Tibial artery (tissue), 4 donors: ENCODE measurements at regions not wholly inside any gene's neighbourhood (a gene's known extent, or its start where the extent isn't known, plus 50 kb on each side); places are given as distances from the start of the nearest gene placed in this dataset.
A peak's percentile ranks its signal among the peaks of the same experiment; 100 is the strongest.

Source experiments
- DNase-seq, 2 donors: peaks; one replicate each; pipeline ENCODE4 v3.0.0-alpha.2; 2019
- H3K27ac ChIP-seq, 2 donors: fragments of 200-600 bp; sonication (generic) in 1 of 2; 1 replicate in 1 of 2; 2 replicates in 1 of 2; pipeline ENCODE4 v1.5.1; 2018 to 2019; ENCODE audit warnings: mild to moderate bottlenecking in 1 of 2
- H3K27me3 ChIP-seq, 2 donors: fragments of 200-600 bp; sonication (generic) in 1 of 2; one replicate each; pipeline versions ENCODE4 v1.5.1 to v1.6.0; 2016 to 2019
- H3K36me3 ChIP-seq, 3 donors: fragments of 200-600 bp; sonication (generic) in 2 of 3; one replicate each; pipeline ENCODE4 v1.5.1; 2016 to 2019; ENCODE audit warnings: mild to moderate bottlenecking in 2 of 3
- H3K4me1 ChIP-seq, 4 donors: fragments of 200-600 bp; sonication (generic) in 2 of 4; 1 replicate in 3 of 4; 2 replicates in 1 of 4; pipeline ENCODE4 v1.5.1; 2016 to 2019
- H3K4me3 ChIP-seq, 2 donors: fragments of 200-600 bp; sonication (generic) in 1 of 2; 1 replicate in 1 of 2; 2 replicates in 1 of 2; pipeline ENCODE4 v1.5.1; 2018 to 2019; ENCODE audit warnings: mild to moderate bottlenecking in 2 of 2
- H3K9me3 ChIP-seq, 3 donors: fragments of 200-600 bp; sonication (generic) in 1 of 3; one replicate each; pipeline ENCODE4 v1.5.1; 2016 to 2019
- intact Hi-C: fragments of 100-400 bp; cut with DNase I; formaldehyde crosslinking; loops from one replicate; pipeline ENCODE4 v1.15.0; 2023; ENCODE audit warnings: low total_unique reads
- TF ChIP-seq, protein P1 (sequence below), 2 experiments: fragments of 200-600 bp in 1 of 2; fragments of 450-650 bp in 1 of 2; IDR thresholded peaks; one replicate each; pipeline ENCODE4 v1.5.1; 2017 to 2019; ENCODE audit warnings: antibody characterized with exemption in 2 of 2, mild to moderate bottlenecking in 1 of 2, moderate library complexity in 1 of 2

DNA sequence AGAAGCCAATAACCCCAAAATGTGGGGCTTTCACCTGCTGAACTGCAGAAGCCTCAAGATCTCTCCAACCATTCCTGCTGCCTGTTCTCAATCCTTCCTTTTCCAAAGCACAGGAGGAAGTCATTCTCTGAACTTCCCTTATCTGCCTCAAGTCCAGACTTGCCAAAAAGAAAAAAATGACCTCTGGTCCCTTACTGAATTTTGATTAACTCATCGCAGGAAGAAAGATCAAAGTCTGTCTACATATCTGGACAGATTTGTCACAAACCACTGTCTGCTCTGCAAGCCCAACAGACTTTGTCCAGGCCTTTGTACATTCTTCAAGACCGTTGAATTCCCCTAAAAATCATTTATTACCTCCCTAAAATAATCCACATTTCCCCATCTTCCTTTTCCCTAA is 126.5 kb upstream of the NBEA start:
- TF ChIP-seq, protein P1, sequence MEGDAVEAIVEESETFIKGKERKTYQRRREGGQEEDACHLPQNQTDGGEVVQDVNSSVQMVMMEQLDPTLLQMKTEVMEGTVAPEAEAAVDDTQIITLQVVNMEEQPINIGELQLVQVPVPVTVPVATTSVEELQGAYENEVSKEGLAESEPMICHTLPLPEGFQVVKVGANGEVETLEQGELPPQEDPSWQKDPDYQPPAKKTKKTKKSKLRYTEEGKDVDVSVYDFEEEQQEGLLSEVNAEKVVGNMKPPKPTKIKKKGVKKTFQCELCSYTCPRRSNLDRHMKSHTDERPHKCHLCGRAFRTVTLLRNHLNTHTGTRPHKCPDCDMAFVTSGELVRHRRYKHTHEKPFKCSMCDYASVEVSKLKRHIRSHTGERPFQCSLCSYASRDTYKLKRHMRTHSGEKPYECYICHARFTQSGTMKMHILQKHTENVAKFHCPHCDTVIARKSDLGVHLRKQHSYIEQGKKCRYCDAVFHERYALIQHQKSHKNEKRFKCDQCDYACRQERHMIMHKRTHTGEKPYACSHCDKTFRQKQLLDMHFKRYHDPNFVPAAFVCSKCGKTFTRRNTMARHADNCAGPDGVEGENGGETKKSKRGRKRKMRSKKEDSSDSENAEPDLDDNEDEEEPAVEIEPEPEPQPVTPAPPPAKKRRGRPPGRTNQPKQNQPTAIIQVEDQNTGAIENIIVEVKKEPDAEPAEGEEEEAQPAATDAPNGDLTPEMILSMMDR (IDR thresholded peaks at IDR 0.05): no peak
- peaks cover 0 to 17% (median 13%) of the 10 kb centered on the region in 4 donors for H3K4me1 ChIP-seq
- H3K27me3 ChIP-seq: no peaks in the 10 kb centered on the region
- intact Hi-C loops: no loop called here
- no peak overlapping the region for H3K27ac ChIP-seq
- no peaks in the 10 kb centered on the region for H3K36me3 ChIP-seq
- no peak overlapping the region for H3K4me3 ChIP-seq
- DNase-seq: no peak
- peaks cover 0 to 5% (median 4%) of the 10 kb centered on the region in 3 donors for H3K9me3 ChIP-seq

DNA sequence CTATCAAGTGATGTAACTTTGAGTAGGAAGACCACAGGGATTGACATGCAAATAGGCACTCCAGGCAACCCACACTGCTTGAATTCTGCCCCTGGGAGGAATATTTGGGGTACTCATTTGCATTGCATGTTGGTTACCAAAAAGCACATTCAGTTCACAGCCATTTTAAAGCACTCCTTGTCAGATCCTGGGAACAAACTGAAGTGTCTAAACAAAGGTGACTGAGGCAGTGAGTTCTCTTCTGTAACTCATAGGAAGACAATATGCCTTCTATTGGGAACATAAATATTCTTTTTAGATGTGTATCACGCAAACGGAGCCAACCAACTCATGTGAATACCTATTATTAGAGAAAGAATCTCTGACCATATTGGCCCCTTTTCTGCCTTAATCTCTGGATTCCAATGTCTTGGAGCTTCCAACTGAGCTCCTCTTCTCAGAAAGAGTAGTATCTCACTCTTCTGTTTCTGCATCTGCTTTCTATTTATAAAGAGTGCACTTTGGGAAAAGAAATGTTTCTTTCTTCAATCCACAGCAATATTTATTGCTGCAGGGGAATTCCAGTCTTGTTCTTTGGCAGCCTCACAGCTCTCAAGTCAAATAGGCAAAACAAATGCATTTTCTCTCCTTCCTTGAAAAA is 125.7 kb upstream of the NBEA start:
- DNase-seq: no peak
- Histone ChIP-seq H3K4me1 (peaks cover 0 to 17% (median 13%) of the 10 kb centered on the region in 4 donors), H3K27ac (peak overlapping the region; percentile 12 to 26), H3K36me3 (no peaks in the 10 kb centered on the region), H3K27me3 (no peaks in the 10 kb centered on the region), H3K4me3 (no peak overlapping the region), H3K9me3 (peaks cover 0 to 5% (median 4%) of the 10 kb centered on the region in 3 donors)
- intact Hi-C loops: no loop called here
- TF ChIP-seq, protein P1 (IDR thresholded peaks at IDR 0.05): no peak

DNA sequence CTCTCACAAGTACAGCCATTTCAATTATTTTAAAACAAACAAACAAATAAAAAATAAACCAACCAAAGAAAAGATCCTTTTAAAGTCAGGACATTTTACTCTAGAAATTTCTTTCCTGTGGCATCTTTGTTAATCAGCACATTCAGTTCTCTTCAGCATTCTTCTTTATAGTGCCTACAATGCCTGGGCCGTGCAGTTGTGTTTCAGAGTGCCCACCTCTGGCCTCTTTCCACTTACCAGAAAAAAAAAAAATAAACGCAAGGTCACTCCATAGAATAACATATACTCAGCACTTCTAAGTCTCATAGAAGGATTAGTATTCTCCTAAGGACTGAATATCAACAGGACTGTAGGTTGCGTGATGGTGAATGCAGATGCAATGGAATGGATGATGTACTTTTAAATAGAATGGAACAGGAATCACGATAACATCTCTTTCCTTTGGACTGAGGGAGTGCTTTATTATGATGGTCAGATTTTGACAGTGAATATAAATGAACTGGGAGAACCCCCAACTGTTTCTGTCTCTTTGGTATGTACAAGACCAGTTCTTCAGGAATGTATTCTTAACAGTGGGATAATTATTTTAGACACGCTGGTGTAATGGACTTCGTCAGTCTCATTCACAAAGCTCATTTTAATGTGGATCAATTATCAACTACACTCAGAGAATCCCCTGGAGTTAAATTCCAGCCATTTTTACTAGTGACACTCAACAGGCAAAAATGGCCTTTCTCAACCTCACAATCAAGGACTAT is 125.0 kb upstream of the NBEA start:
- intact Hi-C loops: no loop called here
- H3K27ac ChIP-seq: peak overlapping the region; percentile 12 to 26
- H3K4me3 ChIP-seq: no peak overlapping the region
- no peaks in the 10 kb centered on the region for H3K36me3 ChIP-seq
- peaks cover 0 to 17% (median 13%) of the 10 kb centered on the region in 4 donors for H3K4me1 ChIP-seq
- no peak for DNase-seq
- TF ChIP-seq, protein P1 (IDR thresholded peaks at IDR 0.05): no peak
- H3K27me3 ChIP-seq: no peaks in the 10 kb centered on the region
- no peaks in the 10 kb centered on the region for H3K9me3 ChIP-seq

DNA sequence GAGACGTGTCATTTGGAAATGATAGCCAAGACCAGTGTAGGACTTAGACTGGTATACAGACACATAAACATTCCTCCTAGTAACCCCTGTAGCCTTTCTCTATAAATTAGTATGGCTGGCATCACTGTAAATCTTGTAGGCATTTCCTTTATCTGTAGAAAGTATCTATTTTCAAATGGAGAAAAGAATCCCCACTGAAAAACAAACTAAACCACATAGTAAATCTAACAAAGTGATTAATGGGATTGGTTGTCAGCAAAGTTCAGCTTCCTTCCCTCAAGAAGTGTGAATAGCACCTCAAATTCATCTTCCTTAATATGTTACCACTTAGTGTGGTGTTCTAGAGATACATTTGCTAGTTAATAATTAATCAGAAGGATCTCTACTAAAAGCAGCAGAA is 119.4 kb upstream of the NBEA start:
- Histone ChIP-seq H3K36me3 (no peaks in the 10 kb centered on the region), H3K4me1 (peaks cover 0 to under 1% (median under 1%) of the 10 kb centered on the region in 4 donors), H3K9me3 (no peaks in the 10 kb centered on the region), H3K27ac (no peak overlapping the region), H3K4me3 (no peak overlapping the region), H3K27me3 (no peaks in the 10 kb centered on the region)
- DNase-seq: no peak
- TF ChIP-seq, protein P1 (IDR thresholded peaks at IDR 0.05): no peak
- intact Hi-C loops: no loop called here

DNA sequence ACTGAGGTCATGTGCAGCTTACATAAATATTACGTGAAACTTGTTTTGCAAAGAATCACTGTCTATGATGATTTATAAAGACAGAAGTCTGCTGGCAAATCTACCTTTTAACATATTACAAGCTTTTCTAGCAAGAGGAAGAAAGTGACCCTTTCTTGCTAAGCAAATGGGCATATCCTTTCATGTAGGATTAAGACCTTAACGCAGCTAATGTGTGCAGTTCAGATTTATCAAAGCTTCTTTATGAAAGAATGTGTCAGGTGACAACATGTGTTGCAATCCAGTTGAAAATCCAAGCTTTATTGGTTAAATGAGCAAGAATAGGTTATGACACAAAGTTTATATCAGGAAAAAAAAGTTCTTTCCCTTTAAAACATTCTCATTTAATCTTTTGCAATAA is 115.6 kb upstream of the NBEA start:
- intact Hi-C loops: no loop called here
- TF ChIP-seq, protein P1 (IDR thresholded peaks at IDR 0.05): no peak
- no peak for DNase-seq

More for the DNA sequence above, 115.6 kb upstream of the NBEA start:
- H3K4me1 ChIP-seq: no peaks in the 10 kb centered on the region
- H3K27ac ChIP-seq: no peak overlapping the region
- no peak overlapping the region for H3K4me3 ChIP-seq
- H3K27me3 ChIP-seq: no peaks in the 10 kb centered on the region
- no peaks in the 10 kb centered on the region for H3K36me3 ChIP-seq
- H3K9me3 ChIP-seq: no peaks in the 10 kb centered on the region
